Esophagus (tissue), 2 donors: ENCODE measurements at regions not wholly inside any gene's neighbourhood (a gene's known extent, or its start where the extent isn't known, plus 50 kb on each side); places are given as distances from the start of the nearest gene placed in this dataset.
"Not testable (repeated sequence)": the region's sequence is repeated elsewhere in the genome, so short reads cannot be mapped to it uniquely, and the experiment has no call there.

Source experiments
- H3K27ac ChIP-seq, 2 donors: one replicate each; pipeline ENCODE4 v1.5.1; 2013; ENCODE audit warnings: low read depth in 2 of 2, mild to moderate bottlenecking in 2 of 2, inconsistent platforms in 1 of 2, low read length in 1 of 2, moderate library complexity in 1 of 2
- H3K27me3 ChIP-seq, 2 donors: one replicate each; pipeline ENCODE4 v1.6.1; 2013; ENCODE audit warnings: low read length in 2 of 2, control low read depth in 1 of 2, mild to moderate bottlenecking in 1 of 2; ENCODE audit not compliant: insufficient read depth in 2 of 2, control insufficient read depth in 1 of 2
- H3K36me3 ChIP-seq, 2 donors: one replicate each; pipeline ENCODE4 v1.6.1; 2013; ENCODE audit warnings: low read length in 1 of 2; ENCODE audit not compliant: control insufficient read depth in 2 of 2, insufficient read depth in 2 of 2
- H3K4me1 ChIP-seq, 2 donors: one replicate each; pipeline ENCODE4 v1.6.1; 2013; ENCODE audit warnings: low read length in 1 of 2; ENCODE audit not compliant: control insufficient read depth in 2 of 2, insufficient read depth in 2 of 2
- H3K4me3 ChIP-seq, 2 donors: one replicate each; pipeline ENCODE4 v1.5.1; 2013; ENCODE audit warnings: low read length in 2 of 2, mild to moderate bottlenecking in 2 of 2, low read depth in 1 of 2, moderate library complexity in 1 of 2
- H3K9me3 ChIP-seq, 2 donors: one replicate each; pipeline ENCODE4 v1.6.1; 2013; ENCODE audit warnings: mild to moderate bottlenecking in 2 of 2, low read depth in 1 of 2, low read length in 1 of 2, moderate library complexity in 1 of 2; ENCODE audit not compliant: control insufficient read depth in 2 of 2, insufficient read depth in 1 of 2
- WGBS, 2 donors: extraction: QIAGEN DNeasy Blood & Tissue Kit; methylation state at CpG; one replicate each; pipeline ENCODE4 v1.1.7; 2013; 5-methylcytosine and 5-hydroxymethylcytosine counted together
- donor health status: healthy with polysubstance abuse.
- donor health status: Bipolar disorder and iron deficiency.

GRCh38 chr2:145800151-145801091 lies 1280.5 kb upstream of the ZEB2 start:
- Histone ChIP-seq H3K36me3 (no peaks in the 10 kb centered on the region), H3K4me3 (no peak overlapping the region), H3K27me3 (no peaks in the 10 kb centered on the region), H3K4me1 (peaks cover 0 to 2% of the 10 kb centered on the region in 2 donors), H3K9me3 (no peaks in the 10 kb centered on the region), H3K27ac (no peak overlapping the region)
- 44 to 60% methylated on average over 6 of the region's 6 CpGs for WGBS, 2 donors

- Histone ChIP-seq H3K36me3 (no peaks in the 10 kb centered on the region), H3K27ac (no peak overlapping the region), H3K9me3 (no peaks in the 10 kb centered on the region), H3K4me1 (peaks cover 0 to 2% of the 10 kb centered on the region in 2 donors), H3K27me3 (no peaks in the 10 kb centered on the region), H3K4me3 (no peak overlapping the region)
- WGBS, 2 donors: 80 to 96% methylated on average over 7 of the region's 7 CpGs
Measured at GRCh38 chr2:145799595-145800108, 1279.7 kb upstream of the ZEB2 start.

GRCh38 chr2:145798419-145798818 lies 1278.5 kb upstream of the ZEB2 start:
- Histone ChIP-seq H3K36me3 (no peaks in the 10 kb centered on the region), H3K27ac (no peak overlapping the region), H3K27me3 (no peaks in the 10 kb centered on the region), H3K4me1 (peaks cover 0 to 2% of the 10 kb centered on the region in 2 donors), H3K9me3 (no peaks in the 10 kb centered on the region), H3K4me3 (no peak overlapping the region)
- 81 to 96% methylated on average over 1 of the region's 1 CpG for WGBS, 2 donors

- Histone ChIP-seq H3K27me3 (no peaks in the 10 kb centered on the region), H3K4me3 (no peak overlapping the region), H3K4me1 (peaks cover 0 to 2% of the 10 kb centered on the region in 2 donors), H3K9me3 (no peaks in the 10 kb centered on the region), H3K27ac (no peak overlapping the region), H3K36me3 (no peaks in the 10 kb centered on the region)
- WGBS, 2 donors: 85 to 90% methylated on average over 4 of the region's 4 CpGs
Measured at GRCh38 chr2:145797692-145798091, 1277.8 kb upstream of the ZEB2 start.

- no peaks in the 10 kb centered on the region for H3K36me3 ChIP-seq
- WGBS, 2 donors: 72 to 75% methylated on average over 3 of the region's 3 CpGs
- H3K9me3 ChIP-seq: no peaks in the 10 kb centered on the region
- H3K27ac ChIP-seq: no peak overlapping the region
- no peaks in the 10 kb centered on the region for H3K4me1 ChIP-seq
- H3K27me3 ChIP-seq: no peaks in the 10 kb centered on the region
- no peak overlapping the region for H3K4me3 ChIP-seq
Measured at GRCh38 chr2:145792745-145793144, 1272.8 kb upstream of the ZEB2 start.

- H3K9me3 ChIP-seq: no peaks in the 10 kb centered on the region
- H3K27me3 ChIP-seq: no peaks in the 10 kb centered on the region
- H3K27ac ChIP-seq: no peak overlapping the region
- no peak overlapping the region for H3K4me3 ChIP-seq
- no peaks in the 10 kb centered on the region for H3K36me3 ChIP-seq
- H3K4me1 ChIP-seq: no peaks in the 10 kb centered on the region
- 88 to 90% methylated on average over 3 of the region's 3 CpGs for WGBS, 2 donors
Measured at GRCh38 chr2:145789636-145790035, 1269.7 kb upstream of the ZEB2 start.

GRCh38 chr2:145787597-145788361 lies 1267.9 kb upstream of the ZEB2 start:
- not testable (repeated sequence) for H3K27me3 ChIP-seq, H3K27ac ChIP-seq, H3K9me3 ChIP-seq, H3K36me3 ChIP-seq, H3K4me3 ChIP-seq, H3K4me1 ChIP-seq
- WGBS, 2 donors: 91 to 92% methylated on average over 6 of the region's 6 CpGs

DNA sequence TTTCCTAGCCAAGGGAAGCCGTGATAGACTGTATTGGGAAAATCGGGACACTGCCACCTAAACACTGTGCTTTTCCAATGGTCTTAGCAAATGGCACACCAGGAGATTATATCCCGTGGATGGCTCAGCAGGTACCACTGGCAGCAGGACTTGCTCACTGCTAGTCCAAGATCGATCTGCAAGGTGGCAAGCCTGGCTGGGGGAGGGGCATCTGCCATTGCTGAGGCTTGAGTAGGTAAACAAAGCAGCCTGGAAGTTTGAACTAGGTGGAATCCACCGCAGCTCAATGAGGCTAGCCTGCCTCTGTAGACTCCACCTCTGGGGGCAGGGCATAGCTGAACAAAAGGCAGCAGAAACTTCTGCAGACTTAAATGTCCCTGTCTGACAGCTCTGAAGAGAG lies 1262.7 kb upstream of the ZEB2 start:
- 91 to 95% methylated on average over 5 of the region's 5 CpGs for WGBS, 2 donors
- H3K27ac ChIP-seq, H3K27me3 ChIP-seq, H3K9me3 ChIP-seq, H3K4me1 ChIP-seq, H3K36me3 ChIP-seq, H3K4me3 ChIP-seq: not testable (repeated sequence)

DNA sequence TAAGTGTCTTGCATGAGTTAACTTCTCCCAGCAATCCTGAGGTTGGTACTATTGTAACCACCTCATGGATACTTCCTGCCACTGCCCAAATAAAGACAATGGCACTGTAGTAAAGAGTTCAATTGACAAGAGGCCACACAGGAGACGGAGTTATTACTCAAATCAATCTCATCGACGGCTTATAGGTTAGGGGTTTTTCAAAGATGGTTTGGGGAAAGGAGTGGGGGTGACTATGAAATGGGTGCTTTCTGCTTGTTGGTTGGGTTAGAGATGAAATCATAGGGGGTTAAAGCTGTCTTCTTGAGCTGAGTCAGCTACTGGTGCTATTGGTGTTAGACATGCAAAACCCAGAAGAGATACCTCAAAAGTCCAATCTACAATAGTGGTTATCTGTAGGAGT lies 1258.0 kb upstream of the ZEB2 start:
- H3K36me3 ChIP-seq: no peaks in the 10 kb centered on the region
- H3K4me3 ChIP-seq: no peak overlapping the region
- H3K27me3 ChIP-seq: no peaks in the 10 kb centered on the region
- no peaks in the 10 kb centered on the region for H3K9me3 ChIP-seq
- 86% methylated on average over 3 of the region's 3 CpGs for WGBS, 2 donors
- H3K27ac ChIP-seq: no peak overlapping the region
- no peaks in the 10 kb centered on the region for H3K4me1 ChIP-seq
